ENCODE measurements at regions not wholly inside any gene's neighbourhood (a gene's known extent, or its start where the extent isn't known, plus 50 kb on each side); places are given as distances from the start of the nearest gene placed in this dataset.

- Mint-ChIP-seq H3K4me1 (peaks cover 5 to 9% (median 8%) of the 10 kb centered on the region in 3 donors), H3K27ac (no peak overlapping the region), H3K36me3 (no peaks in the 10 kb centered on the region), H3K9me3 (peaks cover 0 to 2% (median 0%) of the 10 kb centered on the region in 3 donors), H3K4me3 (no peak overlapping the region), H3K27me3 (peaks cover 1% of the 10 kb centered on the region)
Measured at GRCh38 chr1:110816945-110817344, 56.0 kb upstream of the CD53 start.

GRCh38 chr1:110811529-110811928 is 61.4 kb upstream of the CD53 start:
- H3K27me3 Mint-ChIP-seq: peaks cover 4% of the 10 kb centered on the region
- H3K36me3 Mint-ChIP-seq: peaks cover 4% of the 10 kb centered on the region
- peaks cover 5 to 7% (median 5%) of the 10 kb centered on the region in 3 donors for H3K4me1 Mint-ChIP-seq
- peaks cover 0 to 5% (median 4%) of the 10 kb centered on the region in 3 donors for H3K9me3 Mint-ChIP-seq
- H3K27ac Mint-ChIP-seq: peak overlapping the region in 1 of 3 donors; percentile 33
- no peak overlapping the region for H3K4me3 Mint-ChIP-seq

GRCh38 chr1:110800079-110800478 is 72.9 kb upstream of the CD53 start:
- H3K4me1 Mint-ChIP-seq: peaks cover 0 to 6% (median under 1%) of the 10 kb centered on the region in 3 donors
- H3K9me3 Mint-ChIP-seq: peaks cover 0 to 10% (median 6%) of the 10 kb centered on the region in 3 donors
- H3K27me3 Mint-ChIP-seq: no peaks in the 10 kb centered on the region
- H3K27ac Mint-ChIP-seq: no peak overlapping the region
- H3K4me3 Mint-ChIP-seq: no peak overlapping the region
- peaks cover 1% of the 10 kb centered on the region for H3K36me3 Mint-ChIP-seq

- H3K9me3 Mint-ChIP-seq: peaks cover under 1 to 10% (median 6%) of the 10 kb centered on the region in 3 donors
- peaks cover 3% of the 10 kb centered on the region for H3K36me3 Mint-ChIP-seq
- H3K4me3 Mint-ChIP-seq: peak overlapping the region in 1 of 4 donors; percentile 41
- peaks cover 0 to 10% (median 3%) of the 10 kb centered on the region in 3 donors for H3K4me1 Mint-ChIP-seq
- no peak overlapping the region for H3K27ac Mint-ChIP-seq
- H3K27me3 Mint-ChIP-seq: no peaks in the 10 kb centered on the region
Measured at GRCh38 chr1:110798691-110799256, 74.2 kb upstream of the CD53 start.

GRCh38 chr1:110788673-110789072 is 84.3 kb upstream of the CD53 start:
- H3K27ac Mint-ChIP-seq: peak overlapping the region in 2 of 3 donors; percentile 65 to 94
- H3K36me3 Mint-ChIP-seq: peaks cover 16% of the 10 kb centered on the region
- H3K4me3 Mint-ChIP-seq: peak overlapping the region in 1 of 4 donors; percentile 9
- H3K4me1 Mint-ChIP-seq: peaks cover 31 to 46% (median 43%) of the 10 kb centered on the region in 3 donors
- no peaks in the 10 kb centered on the region for H3K27me3 Mint-ChIP-seq
- H3K9me3 Mint-ChIP-seq: peaks cover 4 to 7% (median 4%) of the 10 kb centered on the region in 3 donors

GRCh38 chr1:110787328-110788071 is 85.4 kb upstream of the CD53 start:
- H3K9me3 Mint-ChIP-seq: peaks cover 0 to 4% (median 2%) of the 10 kb centered on the region in 3 donors
- peaks cover 16% of the 10 kb centered on the region for H3K36me3 Mint-ChIP-seq
- H3K4me3 Mint-ChIP-seq: peak overlapping the region; percentile 66 to 93 (median 85)
- no peaks in the 10 kb centered on the region for H3K27me3 Mint-ChIP-seq
- peaks cover 42 to 54% (median 46%) of the 10 kb centered on the region in 3 donors for H3K4me1 Mint-ChIP-seq
- H3K27ac Mint-ChIP-seq: peak overlapping the region; percentile 92 to 97 (median 94)

GRCh38 chr1:110786802-110787327 is 86.1 kb upstream of the CD53 start:
- H3K4me1 Mint-ChIP-seq: peaks cover 40 to 56% (median 43%) of the 10 kb centered on the region in 3 donors
- H3K36me3 Mint-ChIP-seq: peaks cover 16% of the 10 kb centered on the region
- no peaks in the 10 kb centered on the region for H3K27me3 Mint-ChIP-seq
- peaks cover 0 to 4% (median 2%) of the 10 kb centered on the region in 3 donors for H3K9me3 Mint-ChIP-seq
- H3K4me3 Mint-ChIP-seq: peak overlapping the region; percentile 66 to 93 (median 85)
- peak overlapping the region; percentile 92 to 97 (median 94) for H3K27ac Mint-ChIP-seq

- Mint-ChIP-seq H3K4me3 (no peak overlapping the region), H3K36me3 (peaks cover 14% of the 10 kb centered on the region), H3K27me3 (no peaks in the 10 kb centered on the region), H3K4me1 (peaks cover 48 to 60% (median 48%) of the 10 kb centered on the region in 3 donors), H3K9me3 (peaks cover 0 to 4% (median 2%) of the 10 kb centered on the region in 3 donors), H3K27ac (peak overlapping the region in 1 of 3 donors; percentile 94)
Measured at GRCh38 chr1:110785612-110786011, 87.3 kb upstream of the CD53 start.

- Mint-ChIP-seq H3K9me3 (peaks cover 0 to 4% (median 2%) of the 10 kb centered on the region in 3 donors), H3K27ac (no peak overlapping the region), H3K36me3 (peaks cover 11% of the 10 kb centered on the region), H3K4me3 (peak overlapping the region in 3 of 4 donors; percentile 34 to 56 (median 40)), H3K27me3 (no peaks in the 10 kb centered on the region), H3K4me1 (peaks cover 49 to 61% (median 49%) of the 10 kb centered on the region in 3 donors)
Measured at GRCh38 chr1:110785055-110785454, 87.9 kb upstream of the CD53 start.

- H3K27ac Mint-ChIP-seq: peak overlapping the region in 1 of 3 donors; percentile 76
- H3K9me3 Mint-ChIP-seq: peaks cover 0 to 4% (median 0%) of the 10 kb centered on the region in 3 donors
- peaks cover 4% of the 10 kb centered on the region for H3K36me3 Mint-ChIP-seq
- H3K4me3 Mint-ChIP-seq: peak overlapping the region in 1 of 4 donors; percentile 17
- H3K27me3 Mint-ChIP-seq: peaks cover 2% of the 10 kb centered on the region
- H3K4me1 Mint-ChIP-seq: peaks cover 40 to 53% (median 44%) of the 10 kb centered on the region in 3 donors
Measured at GRCh38 chr1:110783292-110783918, 89.5 kb upstream of the CD53 start.

GRCh38 chr1:110781525-110781924 is 91.4 kb upstream of the CD53 start:
- H3K27me3 Mint-ChIP-seq: peaks cover 2% of the 10 kb centered on the region
- H3K36me3 Mint-ChIP-seq: peaks cover 4% of the 10 kb centered on the region
- H3K4me3 Mint-ChIP-seq: no peak overlapping the region
- H3K4me1 Mint-ChIP-seq: peaks cover 26 to 38% (median 33%) of the 10 kb centered on the region in 3 donors
- H3K27ac Mint-ChIP-seq: no peak overlapping the region
- peaks cover 0 to 1% (median 0%) of the 10 kb centered on the region in 3 donors for H3K9me3 Mint-ChIP-seq

GRCh38 chr1:110780600-110781484 is 92.1 kb upstream of the CD53 start:
- Mint-ChIP-seq H3K27me3 (peaks cover 2% of the 10 kb centered on the region), H3K27ac (no peak overlapping the region), H3K4me1 (peaks cover 23 to 31% (median 27%) of the 10 kb centered on the region in 3 donors), H3K9me3 (peaks cover 0 to 1% (median 0%) of the 10 kb centered on the region in 3 donors), H3K4me3 (peak overlapping the region in 1 of 4 donors; percentile 80), H3K36me3 (peaks cover 4% of the 10 kb centered on the region)

GRCh38 chr1:110779636-110780035 is 93.3 kb upstream of the CD53 start:
- H3K4me3 Mint-ChIP-seq: no peak overlapping the region
- H3K4me1 Mint-ChIP-seq: peaks cover 17 to 23% (median 21%) of the 10 kb centered on the region in 3 donors
- peaks cover 4% of the 10 kb centered on the region for H3K27me3 Mint-ChIP-seq
- no peaks in the 10 kb centered on the region for H3K9me3 Mint-ChIP-seq
- no peak overlapping the region for H3K27ac Mint-ChIP-seq
- peaks cover under 1% of the 10 kb centered on the region for H3K36me3 Mint-ChIP-seq

GRCh38 chr1:110778821-110779220 is 94.1 kb upstream of the CD53 start:
- no peak overlapping the region for H3K27ac Mint-ChIP-seq
- H3K9me3 Mint-ChIP-seq: no peaks in the 10 kb centered on the region
- peak overlapping the region in 1 of 4 donors; percentile 43 for H3K4me3 Mint-ChIP-seq
- H3K36me3 Mint-ChIP-seq: no peaks in the 10 kb centered on the region
- H3K27me3 Mint-ChIP-seq: peaks cover 4% of the 10 kb centered on the region
- H3K4me1 Mint-ChIP-seq: peaks cover 12 to 23% (median 17%) of the 10 kb centered on the region in 3 donors

Data from IgD-negative memory B cell (primary cell).